Pancreas (tissue), 10 donors: ENCODE measurements at regions not wholly inside any gene's neighbourhood (a gene's known extent, or its start where the extent isn't known, plus 50 kb on each side); places are given as distances from the start of the nearest gene placed in this dataset.
"Not testable (repeated sequence)": the region's sequence is repeated elsewhere in the genome, so short reads cannot be mapped to it uniquely, and the experiment has no call there.

Source experiments
- ATAC-seq, 4 donors: fragments of 200-7000 bp; cut with Tn5 transposase; one replicate each; pipeline versions ENCODE4 v1.8.0 to v1.9.1; 2020; ENCODE audit warnings: mild to moderate bottlenecking in 4 of 4, moderate library complexity in 4 of 4
- DNase-seq, 6 donors: peaks; one replicate each; pipeline ENCODE4 v3.0.0-alpha.2; 2020
- FAIRE-seq: peaks from 2 replicates; lab custom pipeline; 2012; peaks lifted over from hg19 to GRCh38; lab: Jason Lieb, UNC
- H3K27ac ChIP-seq, 4 donors: fragments of 200-600 bp; sonication (generic); 1 replicate in 3 of 4; 2 replicates in 1 of 4; pipeline versions ENCODE4 v1.5.0 to v1.8.0; 2020
- H3K27me3 ChIP-seq, 4 donors: fragments of 200-600 bp; one replicate each; pipeline ENCODE4 v1.8.0; 2021
- H3K36me3 ChIP-seq, 3 donors: fragments of 200-600 bp; sonication (generic) in 1 of 3; one replicate each; pipeline versions ENCODE4 v1.5.0 to v1.8.0; 2020 to 2021
- H3K4me1 ChIP-seq, 3 donors: fragments of 200-600 bp; one replicate each; pipeline ENCODE4 v1.8.0; 2021
- H3K4me3 ChIP-seq, 4 donors: fragments of 200-600 bp; sonication (generic) in 2 of 4; one replicate each; pipeline versions ENCODE4 v1.5.0 to v1.8.0; 2020 to 2021
- H3K9me3 ChIP-seq, 4 donors: fragments of 200-600 bp; one replicate each; pipeline ENCODE4 v1.8.0; 2021
- CTCF ChIP-seq, 4 donors: fragments of 200-600 bp; sonication (generic) in 3 of 4; IDR thresholded peaks; one replicate each; pipeline versions ENCODE4 v1.5.0 to v1.8.0; 2021; ENCODE audit warnings: antibody characterized with exemption in 4 of 4
- WGBS, 2 donors: extraction: QIAGEN DNeasy Blood & Tissue Kit; methylation state at CpG; one replicate each; pipeline ENCODE4 v1.1.7; 2013; 5-methylcytosine and 5-hydroxymethylcytosine counted together
- intact Hi-C, 3 donors: fragments of 100-400 bp; cut with DNase I; formaldehyde crosslinking; loops; one replicate each; pipeline versions ENCODE4 v1.11.1 to v1.14.2; 2022
- donor health status: healthy with polysubstance abuse.
- donor health status: DM: no; HTN: no; CAD: no; lungs with moderate emphysema.
- donor health status: DM: no; HTN: no; CAD: no.
- donor health status: control.
- donor health status: control.
- donor health status: Bipolar disorder and iron deficiency.
- donor health status: DM: yes; HTN: yes; CAD: no.
- donor health status: DM: no; HTN: no; CAD: no.
- donor health status: DM: no; HTN: no; CAD: no.
- donor health status: DM: yes; HTN: yes; CAD: no.

DNA sequence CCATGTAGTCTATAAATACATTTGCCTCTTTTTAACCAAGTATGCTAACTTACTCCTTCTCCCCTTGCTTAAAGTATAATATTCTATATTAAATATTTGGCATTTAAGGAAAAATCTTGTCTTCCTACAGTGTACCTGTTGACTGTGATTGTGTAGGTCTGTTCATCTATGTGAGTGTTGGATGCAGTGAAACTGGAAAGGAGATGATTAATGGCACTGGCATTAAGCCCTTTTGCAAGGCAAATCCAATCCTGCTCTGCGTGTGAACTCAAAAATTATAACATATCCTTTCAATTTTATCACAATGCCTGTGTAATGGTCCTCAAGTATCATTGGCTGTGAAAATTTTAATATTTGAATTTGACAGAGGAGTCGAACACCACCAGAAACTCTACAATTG lies 565.0 kb downstream of the KCNT2 start:
- TF ChIP-seq CTCF (IDR thresholded peaks at IDR 0.05): no peak
- H3K9me3 ChIP-seq: no peaks in the 10 kb centered on the region
- DNase-seq (no peak), FAIRE-seq (no peak), ATAC-seq (no peak)
- H3K36me3 ChIP-seq: no peaks in the 10 kb centered on the region
- intact Hi-C loops: no loop called here
- no peak overlapping the region for H3K4me3 ChIP-seq
- 47 to 63% methylated on average over 2 of the region's 2 CpGs for WGBS, 2 donors
- no peaks in the 10 kb centered on the region for H3K4me1 ChIP-seq
- H3K27me3 ChIP-seq: peaks cover 0 to 3% (median 0%) of the 10 kb centered on the region in 4 donors
- H3K27ac ChIP-seq: no peak overlapping the region

GRCh38 chr1:196034080-196034706 lies 574.0 kb downstream of the KCNT2 start:
- H3K36me3 ChIP-seq: no peaks in the 10 kb centered on the region
- H3K27ac ChIP-seq: no peak overlapping the region
- H3K4me3 ChIP-seq: no peak overlapping the region
- DNase-seq (no peak), ATAC-seq (no peak), FAIRE-seq (no peak)
- H3K27me3 ChIP-seq: no peaks in the 10 kb centered on the region
- intact Hi-C loops: no loop called here
- H3K4me1 ChIP-seq: no peaks in the 10 kb centered on the region
- WGBS, 2 donors: 32 to 36% methylated on average over 6 of the region's 6 CpGs
- TF ChIP-seq CTCF (IDR thresholded peaks at IDR 0.05): no peak
- no peaks in the 10 kb centered on the region for H3K9me3 ChIP-seq

GRCh38 chr1:196031387-196031786 lies 576.9 kb downstream of the KCNT2 start:
- intact Hi-C loops, H3K27me3 ChIP-seq, FAIRE-seq, ATAC-seq, DNase-seq, H3K4me3 ChIP-seq, H3K27ac ChIP-seq, H3K9me3 ChIP-seq, H3K4me1 ChIP-seq, H3K36me3 ChIP-seq: not testable (repeated sequence)
- WGBS, 2 donors: 47 to 55% methylated on average over 2 of the region's 2 CpGs

GRCh38 chr1:196030455-196030854 lies 577.8 kb downstream of the KCNT2 start:
- intact Hi-C loops: no loop called here
- no peaks in the 10 kb centered on the region for H3K27me3 ChIP-seq
- H3K4me3 ChIP-seq: no peak overlapping the region
- H3K4me1 ChIP-seq: no peaks in the 10 kb centered on the region
- WGBS, 2 donors: 80 to 98% methylated on average over 1 of the region's 1 CpG
- no peaks in the 10 kb centered on the region for H3K36me3 ChIP-seq
- ATAC-seq (no peak), FAIRE-seq (no peak), DNase-seq (no peak)
- no peak overlapping the region for H3K27ac ChIP-seq
- H3K9me3 ChIP-seq: no peaks in the 10 kb centered on the region
- TF ChIP-seq CTCF (IDR thresholded peaks at IDR 0.05): no peak

- DNase-seq (no peak), FAIRE-seq (no peak)
- 64 to 83% methylated on average over 1 of the region's 1 CpG for WGBS, 2 donors
These were observed 578.8 kb downstream of the KCNT2 start for GRCh38 chr1:196029410-196029809.

More at GRCh38 chr1:196029410-196029809, 578.8 kb downstream of the KCNT2 start:
- Histone ChIP-seq H3K27ac (no peak overlapping the region), H3K4me1 (no peaks in the 10 kb centered on the region), H3K4me3 (no peak overlapping the region), H3K27me3 (no peaks in the 10 kb centered on the region), H3K9me3 (no peaks in the 10 kb centered on the region), H3K36me3 (no peaks in the 10 kb centered on the region)
- no peak for TF ChIP-seq CTCF (IDR thresholded peaks at IDR 0.05)
- intact Hi-C loops: no loop called here
- no peak for ATAC-seq
